GM23338 (cell line): ENCODE measurements at regions not wholly inside any gene's neighbourhood (a gene's known extent, or its start where the extent isn't known, plus 50 kb on each side); places are given as distances from the start of the nearest gene placed in this dataset.
"Not testable (repeated sequence)": the region's sequence is repeated elsewhere in the genome, so short reads cannot be mapped to it uniquely, and the experiment has no call there.

Experiments used
- ATAC-seq: fragments of 200-7000 bp; cut with Tn5 transposase; 3 replicates; pipeline ENCODE4 v1.9.1; 2020
- DNase-seq: peaks from one replicate; pipeline ENCODE4 v3.0.0-alpha.2; 2015; ENCODE audit warnings: low spot score
- H2AFZ ChIP-seq: fragments of 200-600 bp; sonication (generic); 2 replicates; pipeline ENCODE4 v1.8.0; 2016; ENCODE audit warnings: antibody characterized with exemption, mild to moderate bottlenecking, moderate library complexity
- H3F3A ChIP-seq: fragments of 200-600 bp; sonication (generic); replicated peaks from 2 replicates; pipeline ENCODE4 v1.8.0; 2017; ENCODE audit warnings: antibody characterized with exemption, mixed run types, low read depth
- H3K27ac ChIP-seq: fragments of 200-600 bp; sonication (generic); 2 replicates; pipeline ENCODE4 v1.6.1; 2016; ENCODE audit warnings: low read depth
- H3K27me3 ChIP-seq: fragments of 200-600 bp; sonication (generic); 2 replicates; pipeline ENCODE4 v1.8.0; 2016; ENCODE audit warnings: mild to moderate bottlenecking, mixed run types, moderate library complexity; ENCODE audit not compliant: insufficient read depth
- H3K36me3 ChIP-seq: fragments of 200-600 bp; sonication (generic); 2 replicates; pipeline ENCODE4 v1.8.0; 2016; ENCODE audit warnings: mild to moderate bottlenecking; ENCODE audit not compliant: insufficient read depth
- H3K4me1 ChIP-seq: fragments of 200-600 bp; sonication (generic); 2 replicates; pipeline ENCODE4 v1.8.0; 2016; ENCODE audit warnings: mild to moderate bottlenecking, moderate library complexity; ENCODE audit not compliant: insufficient read depth
- H3K4me2 ChIP-seq: fragments of 200-600 bp; sonication (generic); 2 replicates; pipeline ENCODE4 v1.7.1; 2017; ENCODE audit warnings: mixed run types
- H3K4me3 ChIP-seq: fragments of 200-600 bp; sonication (generic); 2 replicates; pipeline ENCODE4 v1.6.1; 2016; ENCODE audit warnings: mixed run types
- H3K79me2 ChIP-seq: fragments of 200-600 bp; sonication (generic); replicated peaks from 2 replicates; pipeline ENCODE4 v1.8.0; 2017; ENCODE audit warnings: mild to moderate bottlenecking; ENCODE audit not compliant: insufficient read depth
- H3K9me2 ChIP-seq: fragments of 200-600 bp; sonication (generic); 2 replicates; pipeline ENCODE4 v1.8.0; 2017; ENCODE audit not compliant: insufficient read depth
- H4K20me1 ChIP-seq: fragments of 200-600 bp; sonication (generic); replicated peaks from 2 replicates; pipeline ENCODE4 v1.8.0; 2017; ENCODE audit warnings: mild to moderate bottlenecking; ENCODE audit not compliant: insufficient read depth
- H3K27ac Mint-ChIP-seq: 2 replicates; pipeline ENCODE4 v1.8.0; 2020; ENCODE audit warnings: inconsistent platforms, mild to moderate bottlenecking, moderate library complexity, mixed read lengths
- H3K27me3 Mint-ChIP-seq: 3 replicates; pipeline ENCODE4 v1.8.0; 2022; ENCODE audit warnings: low read depth, mild to moderate bottlenecking, moderate library complexity, mixed read lengths, inconsistent platforms; ENCODE audit not compliant: insufficient read depth, poor library complexity
- H3K36me3 Mint-ChIP-seq: 3 replicates; pipeline ENCODE4 v1.8.0; 2021; ENCODE audit warnings: low read depth, mild to moderate bottlenecking, inconsistent platforms, moderate library complexity, mixed read lengths
- H3K4me1 Mint-ChIP-seq: 3 replicates; pipeline ENCODE4 v1.8.0; 2020; ENCODE audit warnings: mild to moderate bottlenecking, inconsistent platforms, mixed read lengths
- H3K4me3 Mint-ChIP-seq: 3 replicates; pipeline ENCODE4 v1.8.0; 2021; ENCODE audit warnings: moderate library complexity, mild to moderate bottlenecking, inconsistent platforms, mixed read lengths
- H3K9me3 Mint-ChIP-seq: 3 replicates; pipeline ENCODE4 v1.8.0; 2020; ENCODE audit warnings: moderate library complexity, mild to moderate bottlenecking, inconsistent platforms, mixed read lengths
- CREB1 ChIP-seq: fragments of 250-450 bp; sonication (Bioruptor Pico); IDR thresholded peaks from 2 replicates; pipeline ENCODE4 v1.5.0; 2020; ENCODE audit warnings: low read depth, mild to moderate bottlenecking, moderate library complexity
- ETS1 ChIP-seq: IDR thresholded peaks from 2 replicates; pipeline ENCODE4 v1.6.1; 2016; ENCODE audit warnings: antibody characterized with exemption
- EZH2 ChIP-seq: fragments of 200-600 bp; sonication (generic); IDR thresholded peaks from one replicate; pipeline ENCODE4 v1.8.0; 2017; ENCODE audit warnings: antibody characterized with exemption, mild to moderate bottlenecking, low read depth; ENCODE audit not compliant: unreplicated experiment
- EZH2phosphoT487 ChIP-seq: fragments of 200-600 bp; sonication (generic); IDR thresholded peaks from one replicate; pipeline ENCODE4 v1.8.1; 2018; ENCODE audit warnings: antibody characterized with exemption; ENCODE audit not compliant: unreplicated experiment
- NANOG ChIP-seq: IDR thresholded peaks from 2 replicates; pipeline ENCODE4 v1.6.1; 2016; ENCODE audit warnings: antibody characterized with exemption, borderline replicate concordance
- POLR2AphosphoS5 ChIP-seq: IDR thresholded peaks from 2 replicates; pipeline ENCODE4 v1.6.1; 2016; ENCODE audit warnings: antibody characterized with exemption, low read depth
- STAT1 ChIP-seq: IDR thresholded peaks from one replicate; pipeline ENCODE4 v1.6.1; 2016; ENCODE audit warnings: antibody characterized with exemption; ENCODE audit not compliant: unreplicated experiment
- ZNF114 ChIP-seq: fragments of 250-450 bp; sonication (Bioruptor Pico); IDR thresholded peaks from 2 replicates; pipeline ENCODE4 v1.5.0; 2020; ENCODE audit warnings: mild to moderate bottlenecking, moderate library complexity
- ZNF331 ChIP-seq: fragments of 250-450 bp; sonication (Bioruptor Pico); IDR thresholded peaks from 2 replicates; pipeline ENCODE4 v1.5.0; 2020; ENCODE audit warnings: low read depth, mild to moderate bottlenecking, moderate library complexity
- TF ChIP-seq, protein P1 (sequence below): fragments of 250-450 bp; sonication (Bioruptor Pico); IDR thresholded peaks from 2 replicates; pipeline ENCODE4 v1.5.0; 2020; ENCODE audit warnings: mild to moderate bottlenecking, moderate library complexity

GRCh38 chr5:44117947-44118346 lies 271.3 kb downstream of the FGF10 start:
- not testable (repeated sequence) for H3K4me3 Mint-ChIP-seq, H3K27ac ChIP-seq, H3K27ac Mint-ChIP-seq, H3K36me3 ChIP-seq, H3K4me3 ChIP-seq, H3K4me2 ChIP-seq, ATAC-seq, H3K79me2 ChIP-seq, H3F3A ChIP-seq, H3K4me1 Mint-ChIP-seq, H3K4me1 ChIP-seq, H3K27me3 Mint-ChIP-seq, H3K9me2 ChIP-seq, DNase-seq, H3K9me3 Mint-ChIP-seq, H2AFZ ChIP-seq, H3K36me3 Mint-ChIP-seq, H3K27me3 ChIP-seq, H4K20me1 ChIP-seq

GRCh38 chr5:44108232-44108631 lies 281.0 kb downstream of the FGF10 start:
- not testable (repeated sequence) for H3K27me3 Mint-ChIP-seq, H3K4me3 Mint-ChIP-seq, ATAC-seq, H3K4me3 ChIP-seq, H3K4me1 ChIP-seq, H3K9me2 ChIP-seq, H4K20me1 ChIP-seq, H3K27ac ChIP-seq, H3K4me2 ChIP-seq, H3K36me3 Mint-ChIP-seq, H3K27me3 ChIP-seq, H3F3A ChIP-seq, H3K4me1 Mint-ChIP-seq, H3K79me2 ChIP-seq, H3K27ac Mint-ChIP-seq, H3K36me3 ChIP-seq
- peak; percentile 11 for DNase-seq
- H2AFZ ChIP-seq, result peak overlapping the region; percentile 95
- peaks cover 18% of the 10 kb centered on the region; the same call in 2 of the 3 replicates for H3K9me3 Mint-ChIP-seq

DNA sequence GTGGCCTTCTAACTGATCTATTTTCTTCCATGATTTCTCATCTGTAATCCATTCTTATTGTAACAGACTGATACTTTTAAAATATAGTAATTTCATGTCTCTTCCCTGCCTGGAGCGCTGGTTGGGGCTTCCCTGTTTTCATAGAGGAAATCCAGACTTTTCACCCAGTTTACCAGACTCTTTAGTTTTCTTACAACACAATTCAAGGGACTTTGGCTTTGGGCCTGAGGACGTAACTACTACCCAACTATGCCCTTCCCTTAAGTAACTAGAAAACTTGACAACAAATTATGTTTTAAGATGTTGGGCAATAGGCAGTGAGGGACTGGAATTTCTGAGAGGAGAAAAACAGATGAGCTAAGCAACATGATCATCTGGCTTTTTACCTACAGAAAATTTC lies 289.6 kb downstream of the FGF10 start:
- H3K27me3 ChIP-seq, result no peaks in the 10 kb centered on the region
- no peak for DNase-seq
- no peak overlapping the region for H3K4me3 ChIP-seq
- Mint-ChIP-seq H3K36me3 (no peaks in the 10 kb centered on the region), H3K27ac (no peak overlapping the region), H3K4me1 (0 out of 3 replicates have a peak, but pooled peaks cover 2% of the 10 kb centered on the region), H3K27me3 (no peaks in the 10 kb centered on the region), H3K4me3 (no peak overlapping the region), H3K9me3 (no peaks in the 10 kb centered on the region)
- no peaks in the 10 kb centered on the region for H3K4me1 ChIP-seq
- ATAC-seq, result no peak
- H3K36me3 ChIP-seq, result no peaks in the 10 kb centered on the region
- H2AFZ ChIP-seq, result 0 out of 2 replicates have a peak overlapping the region, but pooled peaks have one; percentile 28
- H3F3A ChIP-seq, result no peaks in the 10 kb centered on the region
- H3K27ac ChIP-seq, result no peak overlapping the region
- no peaks in the 10 kb centered on the region for H4K20me1 ChIP-seq
- H3K9me2 ChIP-seq, result no peaks in the 10 kb centered on the region
- H3K79me2 ChIP-seq, result no peaks in the 10 kb centered on the region
- H3K4me2 ChIP-seq, result no peak overlapping the region
- TF ChIP-seq NANOG (no peak), ZNF331 (CRISPR knock-in tag) (no peak), POLR2AphosphoS5 (no peak), ETS1 (no peak), CREB1 (CRISPR knock-in tag) (no peak), EZH2 (no peak), EZH2phosphoT487 (no peak), ZNF114 (no peak), STAT1 (no peak)
- TF ChIP-seq, protein P1, sequence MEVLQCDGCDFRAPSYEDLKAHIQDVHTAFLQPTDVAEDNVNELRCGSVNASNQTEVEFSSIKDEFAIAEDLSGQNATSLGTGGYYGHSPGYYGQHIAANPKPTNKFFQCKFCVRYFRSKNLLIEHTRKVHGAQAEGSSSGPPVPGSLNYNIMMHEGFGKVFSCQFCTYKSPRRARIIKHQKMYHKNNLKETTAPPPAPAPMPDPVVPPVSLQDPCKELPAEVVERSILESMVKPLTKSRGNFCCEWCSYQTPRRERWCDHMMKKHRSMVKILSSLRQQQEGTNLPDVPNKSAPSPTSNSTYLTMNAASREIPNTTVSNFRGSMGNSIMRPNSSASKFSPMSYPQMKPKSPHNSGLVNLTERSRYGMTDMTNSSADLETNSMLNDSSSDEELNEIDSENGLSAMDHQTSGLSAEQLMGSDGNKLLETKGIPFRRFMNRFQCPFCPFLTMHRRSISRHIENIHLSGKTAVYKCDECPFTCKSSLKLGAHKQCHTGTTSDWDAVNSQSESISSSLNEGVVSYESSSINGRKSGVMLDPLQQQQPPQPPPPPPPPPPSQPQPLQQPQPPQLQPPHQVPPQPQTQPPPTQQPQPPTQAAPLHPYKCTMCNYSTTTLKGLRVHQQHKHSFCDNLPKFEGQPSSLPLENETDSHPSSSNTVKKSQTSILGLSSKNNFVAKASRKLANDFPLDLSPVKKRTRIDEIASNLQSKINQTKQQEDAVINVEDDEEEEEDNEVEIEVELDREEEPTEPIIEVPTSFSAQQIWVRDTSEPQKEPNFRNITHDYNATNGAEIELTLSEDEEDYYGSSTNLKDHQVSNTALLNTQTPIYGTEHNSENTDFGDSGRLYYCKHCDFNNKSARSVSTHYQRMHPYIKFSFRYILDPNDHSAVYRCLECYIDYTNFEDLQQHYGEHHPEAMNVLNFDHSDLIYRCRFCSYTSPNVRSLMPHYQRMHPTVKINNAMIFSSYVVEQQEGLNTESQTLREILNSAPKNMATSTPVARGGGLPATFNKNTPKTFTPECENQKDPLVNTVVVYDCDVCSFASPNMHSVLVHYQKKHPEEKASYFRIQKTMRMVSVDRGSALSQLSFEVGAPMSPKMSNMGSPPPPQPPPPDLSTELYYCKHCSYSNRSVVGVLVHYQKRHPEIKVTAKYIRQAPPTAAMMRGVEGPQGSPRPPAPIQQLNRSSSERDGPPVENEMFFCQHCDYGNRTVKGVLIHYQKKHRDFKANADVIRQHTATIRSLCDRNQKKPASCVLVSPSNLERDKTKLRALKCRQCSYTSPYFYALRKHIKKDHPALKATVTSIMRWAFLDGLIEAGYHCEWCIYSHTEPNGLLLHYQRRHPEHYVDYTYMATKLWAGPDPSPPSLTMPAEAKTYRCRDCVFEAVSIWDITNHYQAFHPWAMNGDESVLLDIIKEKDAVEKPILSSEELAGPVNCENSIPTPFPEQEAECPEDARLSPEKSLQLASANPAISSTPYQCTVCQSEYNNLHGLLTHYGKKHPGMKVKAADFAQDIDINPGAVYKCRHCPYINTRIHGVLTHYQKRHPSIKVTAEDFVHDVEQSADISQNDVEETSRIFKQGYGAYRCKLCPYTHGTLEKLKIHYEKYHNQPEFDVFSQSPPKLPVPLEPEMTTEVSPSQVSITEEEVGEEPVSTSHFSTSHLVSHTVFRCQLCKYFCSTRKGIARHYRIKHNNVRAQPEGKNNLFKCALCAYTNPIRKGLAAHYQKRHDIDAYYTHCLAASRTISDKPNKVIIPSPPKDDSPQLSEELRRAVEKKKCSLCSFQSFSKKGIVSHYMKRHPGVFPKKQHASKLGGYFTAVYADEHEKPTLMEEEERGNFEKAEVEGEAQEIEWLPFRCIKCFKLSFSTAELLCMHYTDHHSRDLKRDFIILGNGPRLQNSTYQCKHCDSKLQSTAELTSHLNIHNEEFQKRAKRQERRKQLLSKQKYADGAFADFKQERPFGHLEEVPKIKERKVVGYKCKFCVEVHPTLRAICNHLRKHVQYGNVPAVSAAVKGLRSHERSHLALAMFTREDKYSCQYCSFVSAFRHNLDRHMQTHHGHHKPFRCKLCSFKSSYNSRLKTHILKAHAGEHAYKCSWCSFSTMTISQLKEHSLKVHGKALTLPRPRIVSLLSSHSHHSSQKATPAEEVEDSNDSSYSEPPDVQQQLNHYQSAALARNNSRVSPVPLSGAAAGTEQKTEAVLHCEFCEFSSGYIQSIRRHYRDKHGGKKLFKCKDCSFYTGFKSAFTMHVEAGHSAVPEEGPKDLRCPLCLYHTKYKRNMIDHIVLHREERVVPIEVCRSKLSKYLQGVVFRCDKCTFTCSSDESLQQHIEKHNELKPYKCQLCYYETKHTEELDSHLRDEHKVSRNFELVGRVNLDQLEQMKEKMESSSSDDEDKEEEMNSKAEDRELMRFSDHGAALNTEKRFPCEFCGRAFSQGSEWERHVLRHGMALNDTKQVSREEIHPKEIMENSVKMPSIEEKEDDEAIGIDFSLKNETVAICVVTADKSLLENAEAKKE, result no peak
